Activated CD8-positive, alpha-beta memory T cell treated with anti-CD3 and anti-CD28 coated beads for 36 hours (primary cell): ENCODE measurements at regions not wholly inside any gene's neighbourhood (a gene's known extent, or its start where the extent isn't known, plus 50 kb on each side); places are given as distances from the start of the nearest gene placed in this dataset.
"Not testable (repeated sequence)": the region's sequence is repeated elsewhere in the genome, so short reads cannot be mapped to it uniquely, and the experiment has no call there.

ENCODE experiments used
- CTCF ChIA-PET: fragments of 350-600 bp; sonication (Branson Sonifier 250); formaldehyde crosslinking; loops from one replicate; lab custom pipeline; 2021; ENCODE audit warnings: antibody characterized with exemption; lab: Charles Lee
- POLR2A ChIA-PET: fragments of 350-600 bp; sonication (Branson Sonifier 250); formaldehyde crosslinking; loops from one replicate; lab custom pipeline; 2021; ENCODE audit warnings: antibody characterized with exemption; lab: Charles Lee

GRCh38 chr4:26228883-26229282 is 91.9 kb upstream of the RBPJ start:
- POLR2A ChIA-PET: no interaction called here
- CTCF ChIA-PET: no interaction called here

GRCh38 chr4:26229974-26230373 is 90.8 kb upstream of the RBPJ start:
- CTCF ChIA-PET: no interaction called here
- POLR2A ChIA-PET: no interaction called here

DNA sequence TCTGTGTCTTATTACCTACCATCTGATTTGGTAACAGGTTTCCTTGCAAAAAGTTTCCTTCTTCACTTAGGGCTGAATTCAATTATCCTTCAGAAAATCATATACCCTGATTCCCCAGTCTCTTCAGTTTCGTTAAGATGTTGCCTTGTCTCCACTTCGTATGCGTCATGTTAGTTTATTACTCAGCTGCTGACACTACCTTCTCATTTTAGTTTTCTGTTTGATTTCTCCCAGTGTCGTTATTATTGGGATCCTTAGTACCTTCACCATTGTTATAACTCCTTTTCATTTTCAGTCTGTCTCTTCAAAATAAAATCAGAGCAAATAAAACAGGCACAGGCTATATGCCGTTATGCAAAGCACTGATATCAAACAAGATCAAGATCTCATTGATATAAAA is 87.5 kb upstream of the RBPJ start:
- CTCF ChIA-PET: no interaction called here
- POLR2A ChIA-PET: no interaction called here

DNA sequence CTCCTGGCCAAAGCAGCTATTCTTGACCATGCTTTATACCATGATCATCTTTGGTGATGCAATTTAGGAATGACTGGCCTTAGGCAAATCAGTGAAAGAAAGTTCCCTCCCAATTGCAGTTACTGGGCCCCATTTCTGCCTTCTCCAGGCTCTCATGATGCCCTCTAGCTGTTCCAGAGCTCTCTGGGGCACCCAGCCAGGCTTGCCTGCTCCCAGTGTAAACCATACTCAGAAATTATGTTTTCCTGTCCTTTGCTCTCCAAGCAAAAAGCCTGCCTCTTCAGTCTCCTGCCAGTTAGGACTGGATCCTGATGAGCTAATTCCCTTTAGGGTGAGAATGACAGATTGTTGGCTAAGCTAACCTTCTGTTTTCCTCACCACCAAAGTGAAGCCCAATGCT is 85.3 kb upstream of the RBPJ start:
- CTCF ChIA-PET: no interaction called here

DNA sequence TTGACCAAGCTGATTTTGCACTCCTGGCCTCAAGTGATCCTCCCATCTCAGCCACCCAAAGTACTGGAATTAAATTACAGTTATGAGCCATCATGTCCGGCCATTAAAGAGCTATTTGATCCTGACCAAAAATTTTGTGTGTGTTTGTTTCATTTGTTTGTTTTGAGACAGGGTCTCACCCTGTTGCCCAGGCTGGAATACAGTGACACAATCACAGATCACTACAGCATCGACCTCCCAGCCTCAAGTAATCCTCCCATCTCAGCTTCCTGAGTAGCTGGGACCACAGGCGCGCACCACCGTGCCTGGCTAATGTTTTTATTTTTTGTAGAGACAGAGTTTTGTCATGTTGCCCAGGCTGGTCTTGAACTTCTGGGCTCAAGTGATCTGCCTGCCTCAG is 82.9 kb upstream of the RBPJ start:
- CTCF ChIA-PET: no interaction called here

More for the DNA sequence above, 85.3 kb upstream of the RBPJ start:
- POLR2A ChIA-PET: interaction anchor here (0.7 kb wide), 1 partner anchor 1020 kb away, joined by 4 read pairs; no protein-coding TSS in a partner anchor

GRCh38 chr4:26238426-26238777 is 82.4 kb upstream of the RBPJ start:
- ChIA-PET POLR2A (no interaction called here), CTCF (no interaction called here)

More for the DNA sequence above, 82.9 kb upstream of the RBPJ start:
- POLR2A ChIA-PET: no interaction called here

DNA sequence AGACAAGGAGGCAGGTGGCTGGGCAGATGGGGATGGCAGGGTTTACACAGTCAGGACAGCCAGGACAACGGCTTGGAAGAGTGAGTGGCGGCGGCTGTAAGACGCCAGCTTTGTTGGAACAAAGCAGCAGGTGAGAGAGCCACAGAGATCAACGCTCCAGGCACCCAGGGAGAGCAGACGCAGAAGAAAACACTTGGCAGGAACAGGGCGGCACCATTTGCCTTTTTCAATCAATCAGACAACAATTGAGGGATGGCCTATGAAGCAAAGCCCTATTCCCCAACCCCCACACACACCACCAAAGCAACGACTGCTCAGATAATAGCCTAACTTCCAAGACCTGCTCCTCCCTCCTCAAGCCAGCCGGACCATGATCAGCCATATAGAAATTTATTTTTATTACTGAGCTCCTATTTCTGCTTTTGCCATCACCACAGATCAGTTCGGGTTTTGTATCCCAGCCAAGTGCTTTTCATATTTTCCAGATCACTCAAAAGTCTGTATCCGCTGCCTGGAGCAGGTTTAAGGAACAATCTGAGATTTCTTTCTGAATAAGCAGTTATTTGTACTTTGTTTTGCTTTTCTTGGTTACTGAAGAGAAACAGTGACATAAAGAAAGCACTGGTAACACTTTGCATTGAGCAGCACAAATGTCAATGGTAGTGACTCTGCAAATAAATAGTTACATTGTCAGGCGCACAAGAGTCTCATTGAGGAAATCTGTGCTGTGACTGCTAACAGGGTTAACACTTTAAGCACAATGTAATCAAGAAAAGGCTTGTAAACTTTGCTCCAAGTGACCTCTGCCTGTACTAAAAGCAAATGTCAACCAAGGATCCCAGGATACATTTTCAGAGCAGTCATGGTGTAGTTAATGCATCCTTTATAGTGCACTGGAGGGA is 81.8 kb upstream of the RBPJ start:
- POLR2A ChIA-PET: no interaction called here
- CTCF ChIA-PET: no interaction called here

DNA sequence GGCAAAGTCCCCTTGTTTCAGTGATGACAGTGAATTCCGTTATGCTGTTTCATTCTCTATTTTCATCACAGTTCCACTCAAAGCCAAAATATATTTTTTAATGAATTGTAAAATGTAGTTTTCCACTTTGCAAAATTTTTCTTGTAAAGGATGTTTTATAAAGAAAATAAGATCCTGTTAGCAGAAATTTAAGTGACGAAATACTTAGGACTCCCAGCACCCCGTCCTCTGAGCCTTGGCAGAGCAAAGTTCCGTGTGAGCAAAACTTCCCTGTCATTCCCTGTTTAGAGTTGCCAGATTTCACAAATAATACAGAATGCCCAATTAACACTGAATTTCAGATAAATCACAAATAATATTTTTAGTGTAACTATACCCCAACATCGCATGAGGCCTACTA is 81.0 kb upstream of the RBPJ start:
- POLR2A ChIA-PET: no interaction called here
- CTCF ChIA-PET: no interaction called here

DNA sequence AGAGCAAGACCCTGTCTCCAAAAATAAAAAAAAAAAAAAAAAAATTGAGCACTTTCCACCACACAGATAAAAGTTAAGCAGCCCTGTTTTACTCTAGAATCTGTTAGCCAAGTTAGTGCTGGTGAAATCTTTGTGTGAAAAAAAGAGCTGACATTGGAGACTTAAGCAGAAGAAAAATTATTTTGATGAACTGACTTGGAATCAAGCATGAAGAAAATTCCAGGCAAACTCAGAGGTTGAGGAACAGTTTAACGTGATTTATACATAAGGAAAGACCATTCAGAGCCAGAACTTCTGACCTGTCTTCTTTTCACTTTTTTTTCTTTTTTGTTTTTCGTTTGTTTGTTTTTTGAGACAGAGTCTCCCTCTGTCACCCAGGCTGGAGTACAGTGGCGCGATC is 79.6 kb upstream of the RBPJ start:
- POLR2A ChIA-PET: no interaction called here
- CTCF ChIA-PET: no interaction called here

DNA sequence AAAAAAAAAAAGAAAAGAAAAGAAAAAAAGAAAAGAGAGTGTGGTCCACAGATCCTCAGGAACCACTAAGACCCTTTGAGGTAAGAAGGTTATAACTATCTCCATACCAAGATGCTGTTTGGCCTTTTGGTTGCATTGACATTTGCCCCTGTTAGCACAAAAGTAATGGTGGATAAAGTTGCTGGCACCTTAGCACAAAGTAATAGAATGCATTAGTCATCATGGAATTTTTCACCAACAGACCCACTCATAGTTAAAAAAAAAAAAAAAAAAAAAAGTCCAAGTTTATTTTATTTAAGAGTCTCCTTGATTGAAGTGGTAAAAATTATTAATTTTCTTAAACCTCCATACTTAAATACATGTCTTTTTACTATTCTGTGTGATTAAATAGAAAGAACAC is 78.4 kb upstream of the RBPJ start:
- CTCF ChIA-PET: no interaction called here
- POLR2A ChIA-PET: no interaction called here

DNA sequence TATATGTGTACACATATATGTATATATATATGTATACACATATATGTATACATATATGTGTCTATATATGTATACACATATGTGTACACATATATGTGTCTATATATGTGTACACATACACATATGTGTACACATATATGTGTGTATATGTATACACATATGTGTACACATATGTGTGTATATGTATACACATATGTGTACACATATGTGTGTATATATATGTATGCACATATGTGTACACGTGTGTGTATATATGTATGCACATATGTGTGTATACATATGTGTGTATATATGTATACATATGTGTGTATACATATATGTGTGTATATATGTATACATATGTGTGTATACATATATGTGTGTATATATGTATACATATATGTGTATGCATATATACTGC is 76.7 kb upstream of the RBPJ start:
- POLR2A ChIA-PET: not testable (repeated sequence)

DNA sequence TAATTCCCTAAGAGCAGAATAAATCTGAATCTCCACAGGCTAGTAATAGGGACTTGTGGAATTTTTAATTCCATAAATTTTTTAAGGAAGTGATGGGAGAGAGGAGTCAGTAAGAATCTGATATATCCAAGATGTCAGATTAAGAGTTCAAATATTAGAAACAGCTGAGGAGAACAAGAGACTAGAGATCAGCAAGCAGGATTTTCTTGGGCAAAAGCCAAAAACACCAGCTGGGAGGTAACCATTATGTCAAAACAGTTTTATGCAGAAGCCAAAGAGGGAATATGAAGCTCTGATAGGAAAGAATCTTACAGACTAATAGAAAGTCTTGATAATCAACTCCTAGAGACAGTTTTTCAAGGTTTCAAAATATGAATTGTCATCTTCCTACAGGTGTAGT is 72.2 kb upstream of the RBPJ start:
- CTCF ChIA-PET: no interaction called here
- POLR2A ChIA-PET: no interaction called here

More for the DNA sequence above, 76.7 kb upstream of the RBPJ start:
- CTCF ChIA-PET: not testable (repeated sequence)

DNA sequence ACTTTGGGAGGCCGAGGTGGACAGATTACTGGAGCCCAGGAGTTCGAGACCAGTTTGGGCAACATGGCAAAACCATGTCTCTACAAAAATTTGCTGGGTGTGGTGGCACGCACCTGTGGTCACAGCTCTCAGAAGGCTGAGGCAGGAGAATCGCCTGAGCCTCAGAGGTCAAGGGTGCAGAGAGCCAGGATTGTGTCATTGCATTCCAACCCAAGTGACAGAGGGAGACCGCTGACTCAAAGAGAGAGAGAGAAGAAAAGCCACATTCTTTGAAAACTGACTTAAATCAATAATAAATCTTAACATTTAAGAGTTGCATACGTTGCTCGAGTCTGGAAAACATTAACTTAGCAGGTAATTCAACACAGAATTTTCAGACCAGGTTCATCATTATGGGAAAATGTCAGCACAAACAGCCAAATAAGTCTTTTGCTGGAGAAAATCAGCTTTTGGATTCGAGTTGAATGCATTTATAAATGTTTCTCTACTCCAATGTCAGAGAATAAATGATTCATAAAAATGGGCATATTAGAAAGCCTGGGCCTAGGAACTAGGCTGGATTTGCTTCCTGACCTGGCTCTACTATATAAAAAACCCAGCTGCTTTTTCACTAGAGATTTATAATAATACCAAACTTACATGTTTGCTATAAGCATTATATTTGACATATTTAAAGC is 68.3 kb upstream of the RBPJ start:
- ChIA-PET CTCF (interaction anchor here (0.7 to 1.4 kb wide), 3 partner anchors 191 to 524 kb away, joined by 3 to 6 read pairs (median 5); no protein-coding TSS in a partner anchor), POLR2A (no interaction called here)

GRCh38 chr4:26253968-26254367 is 66.8 kb upstream of the RBPJ start:
- POLR2A ChIA-PET: no interaction called here
- CTCF ChIA-PET: no interaction called here

- ChIA-PET CTCF (no interaction called here), POLR2A (no interaction called here)
These were observed 64.8 kb upstream of the RBPJ start for GRCh38 chr4:26255989-26256388.

- POLR2A ChIA-PET, CTCF ChIA-PET: not testable (repeated sequence)
These were observed 63.4 kb upstream of the RBPJ start for GRCh38 chr4:26257444-26257843.

DNA sequence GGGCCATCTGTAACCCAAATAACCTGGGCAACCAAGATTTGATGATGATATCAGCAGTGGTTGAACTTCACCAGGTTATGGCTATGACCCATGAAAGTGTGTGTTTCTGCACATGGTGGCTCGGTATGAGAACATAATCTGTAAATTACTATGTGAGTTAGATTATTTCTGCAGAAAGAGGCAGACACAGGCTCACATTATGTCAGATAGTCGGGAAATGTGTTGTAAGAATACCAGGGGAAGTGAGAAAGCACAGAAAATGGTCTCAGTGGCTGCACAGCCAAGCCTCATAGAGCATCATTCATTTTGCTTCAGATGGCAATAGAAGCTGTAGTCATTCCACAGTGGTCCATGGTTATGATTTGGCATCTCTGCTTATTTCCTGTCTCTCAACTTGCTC is 63.0 kb upstream of the RBPJ start:
- ChIA-PET CTCF (no interaction called here), POLR2A (no interaction called here)

DNA sequence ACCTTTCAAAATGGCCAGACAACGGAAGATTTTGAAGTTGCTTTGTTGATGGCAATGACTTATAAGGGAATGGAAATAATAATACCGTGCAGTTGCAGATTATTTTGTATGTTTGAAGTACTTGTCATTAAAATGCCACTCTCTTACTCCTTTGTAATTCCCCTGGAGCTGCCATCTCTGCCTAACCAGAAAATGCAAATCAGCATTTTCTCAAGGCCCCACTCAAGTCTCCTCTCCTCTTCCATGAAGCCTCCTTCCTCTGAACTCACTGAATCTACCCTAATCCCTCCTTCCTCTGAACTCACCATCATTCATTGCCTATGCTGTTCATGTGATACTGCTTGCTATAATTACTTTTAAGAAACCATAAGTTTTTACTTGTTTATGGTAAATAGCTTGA is 60.2 kb upstream of the RBPJ start:
- CTCF ChIA-PET: no interaction called here
- POLR2A ChIA-PET: no interaction called here

DNA sequence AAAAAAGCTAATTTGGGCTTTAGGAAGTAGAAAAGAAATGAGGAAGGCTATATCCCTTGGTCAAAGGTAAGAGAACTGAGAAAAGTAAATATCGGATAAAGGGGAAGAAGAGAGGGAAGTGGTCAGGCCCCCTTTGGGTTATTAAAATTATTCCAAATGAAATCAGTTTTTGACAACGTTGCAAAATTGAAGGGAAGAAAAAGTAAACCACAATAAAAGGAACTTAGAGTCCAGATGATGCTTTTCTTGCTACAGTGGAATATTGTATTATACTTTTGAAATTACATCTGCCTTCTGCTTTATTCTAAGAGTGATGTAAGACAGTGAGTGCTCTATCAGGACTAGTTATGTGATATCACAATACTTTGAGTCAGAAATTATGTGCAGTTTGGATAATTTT is 59.4 kb upstream of the RBPJ start:
- CTCF ChIA-PET: no interaction called here
- POLR2A ChIA-PET: no interaction called here

DNA sequence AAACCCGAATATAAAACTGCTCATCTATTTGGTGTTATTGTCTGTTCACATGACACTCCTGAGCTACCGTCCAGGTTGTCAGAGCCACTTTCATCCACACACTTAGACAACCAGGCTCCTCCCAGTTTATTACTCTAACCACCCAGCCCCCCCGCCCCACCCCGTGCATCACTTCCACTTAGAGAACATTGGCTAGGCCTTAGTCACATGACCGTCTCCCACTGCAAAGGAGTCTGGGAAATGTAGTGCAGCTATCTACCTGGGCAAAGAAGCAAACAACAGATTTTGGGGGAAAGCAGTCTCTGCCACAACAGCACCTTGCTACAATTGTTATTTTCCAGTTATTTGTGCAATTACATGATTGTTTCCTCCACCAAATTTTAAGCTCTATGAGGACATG is 57.6 kb upstream of the RBPJ start:
- POLR2A ChIA-PET: no interaction called here
- CTCF ChIA-PET: no interaction called here

- POLR2A ChIA-PET: no interaction called here
- CTCF ChIA-PET: no interaction called here
These were observed 56.7 kb upstream of the RBPJ start for GRCh38 chr4:26264109-26264508.
